ENCODE measurements at regions not wholly inside any gene's neighbourhood (a gene's known extent, or its start where the extent isn't known, plus 50 kb on each side); places are given as distances from the start of the nearest gene placed in this dataset.

- TF ChIP-seq NFIX (CRISPR knock-in tag; IDR thresholded peaks at IDR 0.05; ENCODE audit: low read depth) (no peak), KDM2B (CRISPR knock-in tag; IDR thresholded peaks at IDR 0.05) (no peak), NFE2L1 (tag; IDR thresholded peaks at IDR 0.05; ENCODE audit: borderline replicate concordance, low read depth) (no peak), BMI1 (IDR thresholded peaks at IDR 0.05; ENCODE audit: low read length) (no peak), MAZ (CRISPR knock-in tag; conservative IDR thresholded peaks at IDR 0.05 in 1 of 2, IDR thresholded peaks at IDR 0.05 in 1 of 2) (peak; percentile 93 to 98), THAP7 (CRISPR knock-in tag; IDR thresholded peaks at IDR 0.05) (peak; percentile 54; the same call in 1 of the 2 replicates), ZNF668 (CRISPR knock-in tag; IDR thresholded peaks at IDR 0.05) (peak; percentile 89), KLF6 (CRISPR knock-in tag; IDR thresholded peaks at IDR 0.05; ENCODE audit: borderline replicate concordance) (peak; percentile 91), TARDBP (IDR thresholded peaks at IDR 0.05) (no peak), LEF1 (IDR thresholded peaks at IDR 0.05) (peak; percentile 76), E2F4 (CRISPR knock-in tag; IDR thresholded peaks at IDR 0.05; ENCODE audit: low read depth) (no peak), CHAMP1 (IDR thresholded peaks at IDR 0.05) (no peak), ZNF699 (CRISPR knock-in tag; IDR thresholded peaks at IDR 0.05; ENCODE audit: insufficient replicate concordance) (peak; percentile 21), NR4A1 (CRISPR knock-in tag; IDR thresholded peaks at IDR 0.05) (no peak), NR4A1 (tag; IDR thresholded peaks at IDR 0.05) (peak; percentile 98), ZNF717 (CRISPR knock-in tag; IDR thresholded peaks at IDR 0.05) (0 out of 2 replicates have a peak, but pooled peaks have one; percentile 82), RNF219 (CRISPR knock-in tag; IDR thresholded peaks at IDR 0.05) (no peak), MLLT1 (IDR thresholded peaks at IDR 0.05) (peak; percentile 9 to 67; a peak in 1 of 4 replicates), SMAD3 (CRISPR knock-in tag; conservative IDR thresholded peaks at IDR 0.05) (peak; percentile 84), STAG1 (CRISPR knock-in tag; IDR thresholded peaks at IDR 0.05; ENCODE audit: borderline replicate concordance) (no peak)
Measured at GRCh38 chr6:43926634-43927531, 156.9 kb downstream of the VEGFA start (continued).

Data from K562 (cell line).